Memory B cell (primary cell): ENCODE measurements at regions not wholly inside any gene's neighbourhood (a gene's known extent, or its start where the extent isn't known, plus 50 kb on each side); places are given as distances from the start of the nearest gene placed in this dataset.
"Not testable (repeated sequence)": the region's sequence is repeated elsewhere in the genome, so short reads cannot be mapped to it uniquely, and the experiment has no call there.

Experiments
- ATAC-seq: fragments of 150-1000 bp; cut with Tn5 transposase; 2 replicates; pipeline ENCODE4 v1.10.0; 2021; ENCODE audit warnings: low read depth, mild to moderate bottlenecking, moderate library complexity
- DNase-seq, 2 donors: peaks; one replicate each; pipeline ENCODE4 v3.0.0; 2022; ENCODE audit warnings: low spot score in 2 of 2
- H3K27ac Mint-ChIP-seq: one replicate; pipeline ENCODE4 v1.8.0; 2022; ENCODE audit warnings: mild to moderate bottlenecking, moderate library complexity, mixed read lengths
- H3K27me3 Mint-ChIP-seq: one replicate; pipeline ENCODE4 v1.8.0; 2022; ENCODE audit warnings: mixed read lengths
- H3K36me3 Mint-ChIP-seq: one replicate; pipeline ENCODE4 v1.8.0; 2022; ENCODE audit warnings: mild to moderate bottlenecking, mixed read lengths
- H3K4me1 Mint-ChIP-seq: one replicate; pipeline ENCODE4 v1.8.0; 2022; ENCODE audit warnings: mixed read lengths
- H3K4me3 Mint-ChIP-seq: one replicate; pipeline ENCODE4 v1.8.0; 2022; ENCODE audit warnings: mild to moderate bottlenecking, moderate library complexity, mixed read lengths
- H3K9me3 Mint-ChIP-seq: one replicate; pipeline ENCODE4 v1.8.0; 2022; ENCODE audit warnings: mixed read lengths

DNA sequence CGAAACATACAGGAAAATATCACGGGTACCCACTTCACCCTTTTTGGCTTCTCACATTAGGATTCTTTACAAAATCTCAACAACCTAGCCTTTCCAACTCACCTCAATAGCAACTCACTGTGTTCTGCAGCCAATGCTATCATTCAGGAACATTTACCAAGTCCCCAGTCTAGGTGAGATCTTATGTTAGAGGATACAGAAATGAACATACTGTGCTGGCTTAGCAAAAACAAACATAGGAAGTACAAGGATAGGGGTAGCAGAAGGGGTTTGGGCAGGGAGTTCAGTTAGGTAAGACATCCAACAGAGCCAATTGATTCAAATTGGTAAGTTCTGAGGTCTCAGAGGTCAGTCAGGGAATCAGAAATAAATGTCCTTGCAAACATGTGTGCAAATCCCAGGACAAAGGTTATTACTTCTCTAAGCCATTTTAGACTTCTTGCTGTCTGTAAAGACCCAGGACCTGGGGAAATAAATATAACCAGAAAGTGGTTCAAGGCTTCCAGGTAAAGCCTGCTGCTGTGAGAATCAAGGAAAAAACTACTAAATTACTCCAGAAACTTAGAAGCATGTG, 556.3 kb upstream of the CHAC2 start:
- Mint-ChIP-seq H3K9me3 (peaks cover 9% of the 10 kb centered on the region), H3K27me3 (no peaks in the 10 kb centered on the region), H3K4me3 (no peak overlapping the region), H3K36me3 (no peaks in the 10 kb centered on the region), H3K27ac (no peak overlapping the region), H3K4me1 (no peaks in the 10 kb centered on the region)
- DNase-seq (no peak), ATAC-seq (no peak)

DNA sequence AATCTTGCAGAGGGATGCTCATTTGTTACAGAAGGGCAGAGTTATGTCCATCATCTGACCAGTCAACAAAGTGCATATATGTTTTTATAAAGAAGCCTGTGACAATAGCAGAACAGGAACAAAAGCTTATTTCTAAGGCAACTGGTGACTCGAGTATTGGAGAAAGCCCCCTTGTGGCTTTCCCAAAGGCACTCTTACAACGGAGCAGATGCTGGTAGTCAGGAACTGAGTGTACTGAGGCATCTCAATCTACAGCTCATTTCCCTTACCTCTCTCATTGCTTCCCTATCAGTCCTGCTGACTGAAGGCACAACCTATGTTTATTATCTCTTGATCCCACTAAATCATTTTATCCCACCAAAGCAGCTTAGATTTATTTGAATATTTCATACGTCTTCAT, 557.1 kb upstream of the CHAC2 start:
- no peak for ATAC-seq
- Mint-ChIP-seq H3K4me3 (no peak overlapping the region), H3K4me1 (no peaks in the 10 kb centered on the region), H3K27me3 (no peaks in the 10 kb centered on the region), H3K9me3 (peaks cover 8% of the 10 kb centered on the region), H3K36me3 (no peaks in the 10 kb centered on the region), H3K27ac (no peak overlapping the region)
- DNase-seq = no peak

DNA sequence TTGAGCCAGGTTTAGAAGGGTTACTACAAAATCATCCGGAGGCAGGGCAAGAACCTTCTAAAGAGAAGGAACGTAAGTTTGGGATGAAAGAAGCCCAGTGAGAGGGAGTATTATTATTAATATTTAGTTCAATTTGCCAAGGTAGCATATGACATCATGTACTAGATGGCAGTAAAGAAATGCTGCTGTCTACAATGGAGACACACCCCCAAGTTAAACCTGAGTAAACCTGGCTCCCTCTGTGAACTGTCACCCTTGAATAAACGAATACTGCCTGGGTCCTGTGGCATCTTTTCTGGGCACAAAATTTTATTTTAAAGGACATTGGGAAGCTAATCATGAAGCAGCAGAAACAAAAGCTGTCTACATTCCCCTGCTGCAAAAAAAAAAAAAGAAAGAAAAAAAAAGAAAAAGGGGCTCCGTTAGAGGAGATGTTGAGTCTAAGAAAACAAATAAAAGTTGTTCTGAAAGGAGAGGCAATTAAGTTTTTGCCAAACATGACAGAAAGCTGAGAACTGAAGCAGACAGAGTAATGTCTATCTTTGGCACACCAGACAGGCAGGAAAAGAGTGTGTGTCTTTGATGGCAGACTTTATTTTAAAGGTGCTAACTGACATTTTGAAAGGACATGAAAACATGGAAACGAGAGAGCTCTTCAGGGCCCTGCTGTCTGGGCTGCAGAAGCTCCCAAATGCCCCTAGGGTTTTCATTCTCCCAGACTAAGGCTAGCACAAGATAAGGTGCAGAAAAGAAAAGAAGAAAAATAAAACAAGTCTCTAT, 557.7 kb upstream of the CHAC2 start:
- DNase-seq (no peak), ATAC-seq (no peak)
- H3K27ac Mint-ChIP-seq = no peak overlapping the region
- H3K36me3 Mint-ChIP-seq = no peaks in the 10 kb centered on the region
- H3K4me1 Mint-ChIP-seq = no peaks in the 10 kb centered on the region
- no peak overlapping the region for H3K4me3 Mint-ChIP-seq
- H3K9me3 Mint-ChIP-seq = peaks cover 6% of the 10 kb centered on the region
- no peaks in the 10 kb centered on the region for H3K27me3 Mint-ChIP-seq

DNA sequence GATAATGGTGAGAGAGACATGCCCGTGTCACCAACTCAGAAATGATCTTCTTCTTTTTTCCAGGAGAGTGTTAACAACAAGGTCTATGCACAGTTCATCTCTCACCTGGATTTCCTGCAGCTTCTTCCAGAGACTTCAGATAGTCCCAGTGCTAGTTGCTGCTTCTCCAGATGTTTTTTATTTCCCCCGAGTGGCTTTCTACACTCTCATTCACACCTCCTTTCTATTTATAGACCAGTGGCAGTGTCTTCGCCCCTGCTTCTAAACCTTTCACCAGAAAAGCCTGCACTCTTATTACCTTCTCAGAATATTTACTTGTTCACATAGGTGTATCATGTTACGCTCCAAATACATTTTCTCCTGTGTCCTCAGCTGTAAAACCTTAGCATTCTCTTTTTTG, 558.8 kb upstream of the CHAC2 start:
- Mint-ChIP-seq H3K27me3 (no peaks in the 10 kb centered on the region), H3K9me3 (no peaks in the 10 kb centered on the region)

GRCh38 chr2:53206226-53206625, 561.4 kb upstream of the CHAC2 start:
- H3K9me3 Mint-ChIP-seq, H3K36me3 Mint-ChIP-seq, H3K27me3 Mint-ChIP-seq, H3K4me1 Mint-ChIP-seq, ATAC-seq, H3K27ac Mint-ChIP-seq, DNase-seq, H3K4me3 Mint-ChIP-seq: not testable (repeated sequence)

More for the DNA sequence above, 558.8 kb upstream of the CHAC2 start:
- Mint-ChIP-seq H3K4me1 (no peaks in the 10 kb centered on the region), H3K4me3 (no peak overlapping the region), H3K27ac (no peak overlapping the region), H3K36me3 (no peaks in the 10 kb centered on the region)
- ATAC-seq = no peak
- DNase-seq = no peak

DNA sequence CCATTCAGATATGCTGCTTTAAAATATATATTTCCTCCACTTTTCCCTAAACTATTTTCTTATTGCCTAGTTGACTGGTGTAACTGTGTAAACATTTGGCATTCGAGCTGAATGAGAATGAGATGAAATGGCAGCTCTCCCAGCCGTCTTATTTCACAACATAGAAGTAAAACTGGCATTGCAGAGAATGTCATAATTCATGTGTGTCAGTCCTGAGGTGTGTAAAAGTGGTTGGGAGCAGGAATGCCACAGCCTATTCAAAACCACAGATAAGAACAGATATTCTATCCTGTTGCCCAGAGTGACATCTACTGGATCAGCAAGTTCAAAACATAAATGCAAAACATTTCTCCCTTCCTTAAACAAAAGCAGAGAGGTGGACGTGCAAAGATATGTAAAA, 565.5 kb upstream of the CHAC2 start:
- no peaks in the 10 kb centered on the region for H3K27me3 Mint-ChIP-seq
- no peaks in the 10 kb centered on the region for H3K4me1 Mint-ChIP-seq
- ATAC-seq = no peak
- H3K9me3 Mint-ChIP-seq = no peaks in the 10 kb centered on the region
- no peak overlapping the region for H3K27ac Mint-ChIP-seq
- H3K36me3 Mint-ChIP-seq = no peaks in the 10 kb centered on the region
- no peak for DNase-seq
- H3K4me3 Mint-ChIP-seq = no peak overlapping the region

- Mint-ChIP-seq H3K27ac (no peak overlapping the region), H3K4me3 (no peak overlapping the region), H3K27me3 (no peaks in the 10 kb centered on the region), H3K4me1 (no peaks in the 10 kb centered on the region), H3K36me3 (no peaks in the 10 kb centered on the region), H3K9me3 (peaks cover 2% of the 10 kb centered on the region)
- no peak for DNase-seq
- no peak for ATAC-seq
These were observed 567.5 kb upstream of the CHAC2 start for GRCh38 chr2:53200072-53200471.

DNA sequence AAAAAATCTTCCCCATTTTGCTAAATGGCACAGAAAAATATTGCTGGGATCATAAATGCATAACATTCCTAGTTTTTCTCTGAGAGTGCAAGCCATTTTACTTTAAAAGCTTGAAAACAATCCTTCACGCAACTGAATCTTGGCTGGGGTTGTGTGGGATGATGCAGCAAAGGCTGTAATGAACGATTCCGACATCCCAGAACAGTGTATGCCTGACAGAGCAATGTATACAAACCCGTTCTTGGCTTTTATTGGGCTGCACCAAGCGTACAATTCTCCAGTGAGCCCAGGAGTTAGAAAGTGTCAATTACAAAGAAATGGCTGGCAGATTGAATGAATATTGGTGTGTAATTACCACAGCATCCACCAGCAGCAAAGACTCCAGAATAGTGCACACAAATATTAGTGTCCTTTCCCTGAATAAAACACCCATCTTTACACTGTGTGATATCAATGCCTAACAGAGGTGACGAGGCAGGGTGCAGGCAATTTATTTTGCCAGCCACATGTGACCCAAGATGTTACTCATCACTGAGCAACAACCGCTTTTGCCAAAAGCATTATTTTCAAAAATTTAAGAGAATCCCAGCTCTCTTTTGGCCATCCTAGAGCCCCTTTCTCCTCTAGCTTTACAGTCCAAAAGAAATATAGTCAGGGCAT, 578.6 kb upstream of the CHAC2 start:
- ATAC-seq (no peak), DNase-seq (no peak)
- no peaks in the 10 kb centered on the region for H3K27me3 Mint-ChIP-seq
- H3K36me3 Mint-ChIP-seq = no peaks in the 10 kb centered on the region
- H3K27ac Mint-ChIP-seq = no peak overlapping the region
- no peaks in the 10 kb centered on the region for H3K9me3 Mint-ChIP-seq
- H3K4me3 Mint-ChIP-seq = no peak overlapping the region
- H3K4me1 Mint-ChIP-seq = peaks cover 2% of the 10 kb centered on the region

- H3K9me3 Mint-ChIP-seq = no peaks in the 10 kb centered on the region
- ATAC-seq = no peak
- no peak for DNase-seq
- H3K4me3 Mint-ChIP-seq = no peak overlapping the region
- H3K27ac Mint-ChIP-seq = no peak overlapping the region
- H3K36me3 Mint-ChIP-seq = no peaks in the 10 kb centered on the region
- no peaks in the 10 kb centered on the region for H3K27me3 Mint-ChIP-seq
- peaks cover 2% of the 10 kb centered on the region for H3K4me1 Mint-ChIP-seq
These were observed 584.0 kb upstream of the CHAC2 start for GRCh38 chr2:53183581-53183980.

DNA sequence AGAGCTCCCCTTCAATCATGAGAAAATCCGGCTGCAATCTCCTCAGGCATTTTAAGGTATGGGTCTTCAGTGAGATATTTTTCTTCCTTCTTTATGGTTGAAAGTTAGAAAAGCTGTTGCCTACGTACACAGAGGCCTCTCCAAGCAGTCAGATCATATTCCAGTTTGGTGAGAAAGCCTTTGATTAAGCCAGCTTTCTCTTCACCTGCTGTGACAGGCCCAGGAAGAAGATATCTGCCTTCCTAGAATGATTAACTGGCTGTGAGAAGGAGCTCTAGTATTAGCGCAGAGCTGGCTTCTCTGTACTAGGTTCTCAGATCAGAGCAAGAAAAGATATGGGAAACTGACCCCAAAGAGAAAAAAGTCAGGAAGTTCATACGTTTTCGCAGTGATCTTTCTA, 585.0 kb upstream of the CHAC2 start:
- no peak overlapping the region for H3K27ac Mint-ChIP-seq

GRCh38 chr2:53181759-53182158, 585.8 kb upstream of the CHAC2 start:
- Mint-ChIP-seq H3K36me3 (no peaks in the 10 kb centered on the region), H3K27ac (no peak overlapping the region), H3K9me3 (no peaks in the 10 kb centered on the region), H3K27me3 (no peaks in the 10 kb centered on the region), H3K4me1 (no peaks in the 10 kb centered on the region), H3K4me3 (no peak overlapping the region)
- ATAC-seq (no peak), DNase-seq (no peak)

More for the DNA sequence above, 585.0 kb upstream of the CHAC2 start:
- Mint-ChIP-seq H3K27me3 (no peaks in the 10 kb centered on the region), H3K36me3 (no peaks in the 10 kb centered on the region), H3K9me3 (no peaks in the 10 kb centered on the region), H3K4me3 (no peak overlapping the region), H3K4me1 (peaks cover 2% of the 10 kb centered on the region)
- ATAC-seq (no peak), DNase-seq (no peak)

DNA sequence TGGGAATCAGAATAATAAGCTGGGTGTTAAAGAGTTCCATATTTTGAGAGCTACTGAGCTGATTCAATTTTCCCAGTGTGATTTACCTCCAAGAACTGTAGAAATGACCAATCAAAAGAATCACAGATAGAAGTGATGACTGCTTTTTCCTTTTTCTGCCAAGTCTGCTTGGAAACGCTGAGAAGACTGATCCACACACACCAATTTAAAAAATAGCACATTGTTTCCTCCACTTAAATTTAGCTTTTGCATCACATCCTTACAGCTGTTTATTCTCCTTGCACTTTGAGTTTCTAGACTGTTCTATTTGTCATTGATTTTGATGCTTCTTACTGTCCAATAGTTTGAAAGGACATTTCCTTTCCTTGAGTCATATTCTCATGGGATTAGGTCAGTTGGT, 590.3 kb upstream of the CHAC2 start:
- no peaks in the 10 kb centered on the region for H3K27me3 Mint-ChIP-seq
- H3K36me3 Mint-ChIP-seq = no peaks in the 10 kb centered on the region
- H3K4me3 Mint-ChIP-seq = no peak overlapping the region
- H3K4me1 Mint-ChIP-seq = no peaks in the 10 kb centered on the region
- ATAC-seq = no peak
- no peaks in the 10 kb centered on the region for H3K9me3 Mint-ChIP-seq
- DNase-seq = no peak
- no peak overlapping the region for H3K27ac Mint-ChIP-seq

GRCh38 chr2:53174539-53174938, 593.1 kb upstream of the CHAC2 start:
- Mint-ChIP-seq H3K27me3 (no peaks in the 10 kb centered on the region), H3K4me3 (no peak overlapping the region), H3K4me1 (no peaks in the 10 kb centered on the region), H3K36me3 (no peaks in the 10 kb centered on the region), H3K27ac (no peak overlapping the region), H3K9me3 (no peaks in the 10 kb centered on the region)
- DNase-seq = no peak
- ATAC-seq = no peak

DNA sequence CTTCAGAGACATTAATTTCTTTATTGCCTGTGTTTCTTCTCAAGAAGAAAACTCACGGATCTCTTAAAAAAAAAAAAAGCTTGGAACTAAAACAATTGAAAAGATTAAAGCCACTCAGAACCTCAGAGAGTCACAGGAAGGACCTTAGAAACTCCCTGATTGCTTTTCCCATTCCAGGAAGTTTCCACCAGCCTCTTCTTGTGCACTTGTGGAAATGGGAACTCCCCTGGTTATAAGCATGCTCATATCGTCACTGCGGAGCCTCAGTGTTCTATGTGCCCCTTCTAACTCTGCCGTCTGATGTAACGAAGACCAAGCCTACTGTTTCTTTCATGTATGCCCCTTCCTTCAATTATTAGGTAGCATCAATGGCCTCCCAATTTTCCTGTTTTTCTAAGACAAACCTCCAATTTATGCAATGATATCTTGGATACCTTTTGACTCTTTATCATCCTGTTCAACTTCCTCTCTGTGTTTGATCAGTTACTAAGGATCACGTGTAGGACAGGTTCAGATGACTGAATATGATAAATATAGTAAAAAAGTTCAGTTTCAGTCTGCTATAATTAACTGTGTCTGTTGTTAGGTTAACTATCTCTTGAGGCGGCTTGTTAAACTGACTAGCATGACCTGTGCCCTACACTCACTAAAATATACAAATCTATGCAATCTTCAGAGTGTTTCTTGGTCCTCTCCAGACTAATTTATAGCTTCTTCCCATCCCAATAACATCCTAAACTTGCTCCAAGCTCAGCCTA, 593.7 kb upstream of the CHAC2 start:
- Mint-ChIP-seq H3K4me1 (no peaks in the 10 kb centered on the region), H3K36me3 (no peaks in the 10 kb centered on the region), H3K27ac (no peak overlapping the region), H3K4me3 (no peak overlapping the region), H3K27me3 (no peaks in the 10 kb centered on the region), H3K9me3 (no peaks in the 10 kb centered on the region)
- no peak for DNase-seq
- no peak for ATAC-seq
